A549 (cell line): ENCODE measurements at regions not wholly inside any gene's neighbourhood (a gene's known extent, or its start where the extent isn't known, plus 50 kb on each side); places are given as distances from the start of the nearest gene placed in this dataset.
A peak's percentile ranks its signal among the peaks of the same experiment; 100 is the strongest.

Experiments
- ATAC-seq, 2 experiments: fragments of 200-7000 bp in 1 of 2; fragments of >200 bp in 1 of 2; cut with Nextera tagmentation in 1 of 2; cut with Tn5 transposase in 1 of 2; 3 replicates each; pipeline versions ENCODE4 v1.8.0 to v1.9.1; 2018 to 2020; ENCODE audit warnings: mild to moderate bottlenecking in 1 of 2, moderate library complexity in 1 of 2
- CTCF ChIA-PET: fragments of 300-600 bp; sonication (Branson Sonifier 250); formaldehyde crosslinking; extraction: SDS; loops from one replicate; lab custom pipeline; 2021; ENCODE audit warnings: antibody characterized with exemption, inconsistent platforms; lab: Yijun Ruan, JAX
- POLR2A ChIA-PET: fragments of 350-600 bp; formaldehyde crosslinking; extraction: SDS; loops from one replicate; lab custom pipeline; 2021; ENCODE audit warnings: antibody characterized with exemption, inconsistent platforms; lab: Yijun Ruan, JAX
- DNase-seq, 2 experiments: peaks; one replicate each; pipeline versions ENCODE4 v3.0.0 to v3.0.0-alpha.2; 2011 to 2016; ENCODE audit warnings: low read depth in 1 of 2, low spot score in 1 of 2
- FAIRE-seq: peaks from 2 replicates; lab custom pipeline; 2011; peaks lifted over from hg19 to GRCh38; lab: Jason Lieb, UNC
- H3K27ac ChIP-seq, 2 experiments: fragments of >200 bp; sonication (Bioruptor Twin); formaldehyde crosslinking; 3 replicates each; pipeline ENCODE4 v1.5.1; 2016 to 2017
- H3K4me1 ChIP-seq: fragments of >200 bp; sonication (Bioruptor Twin); formaldehyde crosslinking; 3 replicates; pipeline ENCODE4 v1.6.1; 2016
- H3K4me2 ChIP-seq: fragments of >200 bp; sonication (Bioruptor Twin); formaldehyde crosslinking; 3 replicates; pipeline ENCODE4 v1.6.1; 2016
- H3K4me3 ChIP-seq: fragments of >200 bp; sonication (Bioruptor Twin); formaldehyde crosslinking; 3 replicates; pipeline ENCODE4 v1.5.1; 2016
- H3K9me3 ChIP-seq: fragments of >200 bp; sonication (Bioruptor Twin); formaldehyde crosslinking; 3 replicates; pipeline ENCODE4 v1.6.1; 2016
- BCL3 ChIP-seq: fragments of >200 bp; sonication (Bioruptor Twin); formaldehyde crosslinking; IDR thresholded peaks from 3 replicates; pipeline ENCODE4 v1.6.1; 2016
- CEBPB ChIP-seq, 2 experiments: fragments of >200 bp in 1 of 2; sonication (Bioruptor Twin) in 1 of 2; formaldehyde crosslinking in 1 of 2; IDR thresholded peaks; 2 replicates each; pipeline ENCODE4 v1.6.1; 2012 to 2016
- CHD4 ChIP-seq: fragments of 200-600 bp; sonication (generic); IDR thresholded peaks from 2 replicates; pipeline ENCODE4 v1.6.1; 2016; ENCODE audit warnings: antibody characterized with exemption, mild to moderate bottlenecking, borderline replicate concordance
- CTCF ChIP-seq: fragments of >200 bp; sonication (Bioruptor Twin); formaldehyde crosslinking; IDR thresholded peaks from 3 replicates; pipeline ENCODE4 v1.5.1; 2016
- E2F6 ChIP-seq: IDR thresholded peaks from 2 replicates; pipeline ENCODE4 v1.6.1; 2012; ENCODE audit warnings: low read depth, borderline replicate concordance
- EHF ChIP-seq: fragments of 250-450 bp; sonication (Bioruptor Pico); IDR thresholded peaks from 2 replicates; pipeline ENCODE4 v1.5.0; 2020; ENCODE audit warnings: mild to moderate bottlenecking
- EHMT2 ChIP-seq: fragments of 200-600 bp; sonication (generic); IDR thresholded peaks from 2 replicates; pipeline ENCODE4 v1.6.1; 2016; ENCODE audit warnings: antibody characterized with exemption, low read depth, mild to moderate bottlenecking, moderate library complexity
- EP300 ChIP-seq, 2 experiments: fragments of >200 bp; sonication (Bioruptor Twin); formaldehyde crosslinking; IDR thresholded peaks; 2 replicates in 1 of 2; 3 replicates in 1 of 2; pipeline ENCODE4 v1.6.1; 2016 to 2017
- HDAC2 ChIP-seq: fragments of 200-600 bp; sonication (generic); IDR thresholded peaks from 2 replicates; pipeline ENCODE4 v1.6.1; 2016
- HOXA7 ChIP-seq: fragments of 250-450 bp; sonication (Bioruptor Pico); IDR thresholded peaks from 2 replicates; pipeline ENCODE4 v1.5.0; 2020; ENCODE audit warnings: mild to moderate bottlenecking, moderate library complexity
- HOXB5 ChIP-seq: fragments of 250-450 bp; sonication (Bioruptor Pico); IDR thresholded peaks from 2 replicates; pipeline ENCODE4 v1.5.0; 2020; ENCODE audit warnings: mild to moderate bottlenecking, moderate library complexity
- JUN ChIP-seq, 2 experiments: fragments of >200 bp; sonication (Bioruptor Twin); formaldehyde crosslinking; IDR thresholded peaks; 2 replicates in 1 of 2; 3 replicates in 1 of 2; pipeline ENCODE4 v1.6.1; 2016 to 2017
- JUNB ChIP-seq: fragments of >200 bp; sonication (Bioruptor Twin); formaldehyde crosslinking; IDR thresholded peaks from 2 replicates; pipeline ENCODE4 v1.6.1; 2016
- KDM5A ChIP-seq: fragments of 200-600 bp; sonication (generic); IDR thresholded peaks from 2 replicates; pipeline ENCODE4 v1.6.1; 2016; ENCODE audit warnings: antibody characterized with exemption, mild to moderate bottlenecking
- MAFK ChIP-seq: fragments of 450-650 bp; IDR thresholded peaks from 2 replicates; pipeline ENCODE4 v1.6.1; 2014; ENCODE audit not compliant: partially characterized antibody
- POLR2A ChIP-seq: IDR thresholded peaks from 2 replicates; pipeline ENCODE4 v1.6.1; 2012; ENCODE audit warnings: mild to moderate bottlenecking, low read length
- RARB ChIP-seq: fragments of 250-450 bp; sonication (Bioruptor Pico); IDR thresholded peaks from 2 replicates; pipeline ENCODE4 v1.8.0; 2021; ENCODE audit warnings: mild to moderate bottlenecking, moderate library complexity
- REST ChIP-seq: fragments of 200-600 bp; sonication (generic); IDR thresholded peaks from 2 replicates; pipeline ENCODE4 v1.6.1; 2016; ENCODE audit warnings: antibody characterized with exemption, mild to moderate bottlenecking, moderate library complexity
- RNF2 ChIP-seq: fragments of 200-600 bp; sonication (generic); IDR thresholded peaks from 2 replicates; pipeline ENCODE4 v1.6.1; 2016; ENCODE audit warnings: low read depth, mild to moderate bottlenecking, antibody characterized with exemption, moderate library complexity, borderline replicate concordance
- SMC3 ChIP-seq: fragments of >200 bp; sonication (Bioruptor Twin); formaldehyde crosslinking; IDR thresholded peaks from 3 replicates; pipeline ENCODE4 v1.6.1; 2018; ENCODE audit warnings: inconsistent platforms
- TP53 ChIP-seq: fragments of 250-450 bp; sonication (Bioruptor Pico); IDR thresholded peaks from 2 replicates; pipeline ENCODE4 v1.5.0; 2021; ENCODE audit warnings: mild to moderate bottlenecking, moderate library complexity
- ZFP36 ChIP-seq: fragments of 450-650 bp; IDR thresholded peaks from 2 replicates; pipeline ENCODE4 v1.6.1; 2014; ENCODE audit warnings: borderline replicate concordance; ENCODE audit not compliant: partially characterized antibody
- WGBS: methylation state at CpG from one replicate; pipeline ENCODE4 v1.1.6; 2017; ENCODE audit errors: missing lambda C conversion rate; 5-methylcytosine and 5-hydroxymethylcytosine counted together
- TF ChIP-seq, protein P1 (sequence below): IDR thresholded peaks from 2 replicates; pipeline ENCODE4 v1.6.1; 2012

DNA sequence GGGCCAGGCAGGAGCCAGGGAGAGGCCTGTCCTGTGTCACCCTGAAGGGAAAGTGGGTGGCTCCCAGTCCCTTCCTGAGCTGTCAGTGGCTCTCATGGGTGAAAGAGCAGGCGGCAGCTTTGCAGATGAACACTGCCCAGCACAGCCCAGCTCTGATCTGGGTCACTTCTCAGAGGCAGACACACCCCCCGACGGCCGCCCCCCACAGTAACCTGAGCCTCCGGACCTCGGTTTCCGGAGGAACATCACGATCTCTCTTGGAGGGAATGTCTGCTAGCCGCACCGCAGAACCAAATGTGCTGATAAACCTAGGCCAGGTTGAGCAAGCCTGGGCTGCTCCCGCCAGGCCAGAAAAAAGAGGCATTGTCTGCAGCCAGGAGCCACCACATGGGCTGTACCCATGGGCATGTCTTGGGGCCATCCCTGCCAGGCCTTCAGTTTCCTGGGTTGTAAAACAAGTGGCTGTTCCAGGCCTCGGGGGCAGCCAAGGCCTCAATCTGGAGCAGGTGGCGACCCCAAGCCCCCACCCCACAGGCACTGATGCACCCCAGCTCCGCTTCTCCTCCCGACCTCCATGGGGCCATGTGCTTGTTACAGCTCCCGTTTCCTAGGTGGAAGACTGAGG lies 57.6 kb downstream of the NCOR2 start:
- no peak for FAIRE-seq

DNA sequence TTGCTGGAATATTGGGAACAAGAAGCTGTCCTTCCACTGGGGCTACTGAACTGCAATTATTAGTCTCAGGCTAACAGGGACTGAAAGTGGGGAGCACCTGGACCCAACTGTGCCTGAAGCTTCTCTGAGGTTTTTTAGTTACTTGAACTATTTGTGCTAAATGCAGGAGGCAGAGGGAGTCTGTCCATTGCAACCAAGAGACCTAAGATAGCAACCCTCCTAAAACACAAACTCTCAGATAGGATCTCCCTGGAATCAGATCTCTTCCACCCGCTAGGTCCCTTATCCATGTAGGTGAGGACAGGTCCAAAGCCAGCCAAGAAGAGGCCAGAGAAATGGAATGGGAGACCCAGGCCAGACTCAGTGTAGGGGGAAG lies 58.1 kb downstream of the NCOR2 start:
- TF ChIP-seq RARB (CRISPR knock-in tag) (no peak), CHD4 (no peak), HOXA7 (CRISPR knock-in tag) (no peak), JUN (IDR thresholded peaks at IDR 0.05) (no peak), SMC3 (no peak), RNF2 (no peak), BCL3 (no peak), E2F6 (no peak), HDAC2 (no peak), TP53 (no peak)
- TF ChIP-seq, all 56 proteins: peak for 0
- FAIRE-seq (no peak), ATAC-seq (no peak), DNase-seq (no peak)
- Histone ChIP-seq H3K4me3 (no peak overlapping the region), H3K9me3 (no peaks in the 10 kb centered on the region), H3K27ac (peak overlapping the region; percentile 32 to 66; a peak in 4 of 6 replicates), H3K4me1 (peaks cover 46% of the 10 kb centered on the region), H3K4me2 (no peak overlapping the region)
- CTCF ChIA-PET, result interaction anchor here (1.1 to 3.8 kb wide), 5 partner anchors 10 to 257 kb away, joined by 3 to 13 read pairs (median 4); no protein-coding TSS in a partner anchor
- POLR2A ChIA-PET, result no interaction called here
- WGBS, result 100% methylated on average over 1 of the region's 1 CpG

More for the DNA sequence above, 57.6 kb downstream of the NCOR2 start:
- ChIA-PET POLR2A (interaction anchor here (0.5 kb wide), 1 partner anchor 121 kb away, joined by 3 read pairs; no protein-coding TSS in a partner anchor), CTCF (interaction anchor here (0.6 to 3.8 kb wide), 9 partner anchors 10 to 376 kb away, joined by 3 to 13 read pairs (median 3); no protein-coding TSS in a partner anchor)
- Histone ChIP-seq H3K4me1 (peaks cover 47% of the 10 kb centered on the region), H3K27ac (peak overlapping the region; percentile 46 to 66; a peak in 4 of 6 replicates), H3K9me3 (no peaks in the 10 kb centered on the region), H3K4me3 (no peak overlapping the region), H3K4me2 (no peak overlapping the region)
- WGBS, result 86% methylated on average over 8 of the region's 16 CpGs
- ATAC-seq, result peak in 1 of 2 experiments; percentile 30; a peak in 3 of 6 replicates
- TF ChIP-seq CEBPB (IDR thresholded peaks at IDR 0.05) (no peak), CTCF (no peak), HDAC2 (no peak), POLR2A (no peak), HOXB5 (no peak), HOXA7 (CRISPR knock-in tag) (no peak), ZFP36 (no peak), KDM5A (no peak), JUNB (no peak), REST (no peak), EHF (CRISPR knock-in tag) (no peak), CHD4 (no peak), MAFK (no peak), EP300 (IDR thresholded peaks at IDR 0.05) (no peak), EHMT2 (no peak)
- TF ChIP-seq, protein P1, sequence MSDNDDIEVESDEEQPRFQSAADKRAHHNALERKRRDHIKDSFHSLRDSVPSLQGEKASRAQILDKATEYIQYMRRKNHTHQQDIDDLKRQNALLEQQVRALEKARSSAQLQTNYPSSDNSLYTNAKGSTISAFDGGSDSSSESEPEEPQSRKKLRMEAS, result no peak
- DNase-seq, result no peak
